PFSK-1 (cell line): ENCODE measurements at regions not wholly inside any gene's neighbourhood (a gene's known extent, or its start where the extent isn't known, plus 50 kb on each side); places are given as distances from the start of the nearest gene placed in this dataset.

Source experiments
- FOXP2 ChIP-seq: optimal IDR thresholded peaks from 2 replicates; pipeline ENCODE3; 2011; ENCODE audit warnings: borderline replicate concordance, control low read depth, inconsistent platforms; ENCODE audit not compliant: insufficient read depth; ENCODE audit errors: extremely low read length, extremely low read depth
- POLR2AphosphoS5 ChIP-seq: IDR thresholded peaks from 2 replicates; pipeline ENCODE4 v1.6.1; 2012; ENCODE audit warnings: low read depth, mild to moderate bottlenecking, control low read depth, low read length, moderate library complexity
- REST ChIP-seq, 2 experiments: IDR thresholded peaks; 2 replicates each; pipeline versions ENCODE4 v1.6.1 to v1.8.0; 2011 to 2012; ENCODE audit warnings: low read depth in 2 of 2, low read length in 2 of 2, control low read depth in 1 of 2, inconsistent platforms in 1 of 2, mild to moderate bottlenecking in 1 of 2, moderate library complexity in 1 of 2; ENCODE audit not compliant: insufficient read depth in 1 of 2
- SIN3A ChIP-seq: IDR thresholded peaks from 2 replicates; pipeline ENCODE4 v1.6.1; 2012; ENCODE audit warnings: mild to moderate bottlenecking, low read length, moderate library complexity, borderline replicate concordance; ENCODE audit not compliant: insufficient read depth
- TAF1 ChIP-seq: IDR thresholded peaks from 2 replicates; pipeline ENCODE4 v1.6.1; 2012; ENCODE audit warnings: low read length, control low read depth, borderline replicate concordance; ENCODE audit not compliant: insufficient read depth

- TF ChIP-seq POLR2AphosphoS5 = no peak
- no peak for TF ChIP-seq REST (IDR thresholded peaks at IDR 0.05; ENCODE audit: insufficient read depth in 1 of 2, low read depth in 2 of 2, low read length in 2 of 2)
- TF ChIP-seq FOXP2 = no peak
- no peak for TF ChIP-seq TAF1
- TF ChIP-seq SIN3A = no peak
Observed at GRCh38 chr5:158154226-158155005, 295.5 kb upstream of the CLINT1 start.

- no peak for TF ChIP-seq FOXP2
- TF ChIP-seq POLR2AphosphoS5 = no peak
- no peak for TF ChIP-seq REST (IDR thresholded peaks at IDR 0.05; ENCODE audit: insufficient read depth in 1 of 2, low read depth in 2 of 2, low read length in 2 of 2)
- no peak for TF ChIP-seq SIN3A
- no peak for TF ChIP-seq TAF1
Observed at GRCh38 chr5:158153508-158153907, 294.6 kb upstream of the CLINT1 start.

DNA sequence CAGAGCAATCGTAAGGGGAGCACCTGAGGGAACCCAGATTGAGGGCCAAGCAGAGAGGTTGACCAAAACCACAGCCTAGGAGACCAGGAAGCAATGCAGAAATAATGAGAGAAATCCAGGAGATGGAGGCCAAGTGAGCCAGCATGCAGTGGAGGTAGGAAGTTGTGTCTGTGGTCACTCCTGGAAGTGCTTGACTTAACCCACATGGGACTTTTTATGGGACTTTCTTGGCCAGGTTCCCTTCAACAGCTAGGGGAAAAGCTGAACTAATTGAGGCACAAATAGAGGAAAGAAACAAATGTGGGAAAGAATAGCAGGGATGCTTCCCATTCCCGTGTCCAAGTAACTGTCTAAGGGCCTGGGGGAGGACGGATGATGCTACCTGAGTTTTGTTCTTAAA is 293.2 kb upstream of the CLINT1 start:
- TF ChIP-seq SIN3A = no peak
- no peak for TF ChIP-seq FOXP2

DNA sequence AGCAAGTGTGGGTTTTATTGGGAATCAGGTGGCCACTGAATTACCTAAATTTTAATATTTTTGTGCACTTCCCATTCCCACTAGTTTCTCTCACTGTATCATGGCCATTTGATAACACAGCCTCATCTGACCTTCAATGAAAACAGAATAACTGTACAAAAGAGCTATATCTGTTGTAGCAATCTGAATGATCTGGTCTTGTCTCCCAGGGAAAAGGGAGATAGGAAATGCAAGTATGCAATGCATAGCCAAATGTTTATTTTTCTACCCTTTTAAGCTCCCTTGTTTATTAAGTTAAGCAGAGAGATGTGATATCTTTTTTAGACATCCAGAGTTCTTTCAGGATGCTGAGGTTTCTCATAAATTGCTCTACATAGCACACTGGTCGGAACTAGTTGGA is 288.3 kb upstream of the CLINT1 start:
- TF ChIP-seq REST (IDR thresholded peaks at IDR 0.05; ENCODE audit: insufficient read depth in 1 of 2, low read depth in 2 of 2, low read length in 2 of 2) (no peak), FOXP2 (no peak), TAF1 (no peak), SIN3A (no peak), POLR2AphosphoS5 (no peak)

DNA sequence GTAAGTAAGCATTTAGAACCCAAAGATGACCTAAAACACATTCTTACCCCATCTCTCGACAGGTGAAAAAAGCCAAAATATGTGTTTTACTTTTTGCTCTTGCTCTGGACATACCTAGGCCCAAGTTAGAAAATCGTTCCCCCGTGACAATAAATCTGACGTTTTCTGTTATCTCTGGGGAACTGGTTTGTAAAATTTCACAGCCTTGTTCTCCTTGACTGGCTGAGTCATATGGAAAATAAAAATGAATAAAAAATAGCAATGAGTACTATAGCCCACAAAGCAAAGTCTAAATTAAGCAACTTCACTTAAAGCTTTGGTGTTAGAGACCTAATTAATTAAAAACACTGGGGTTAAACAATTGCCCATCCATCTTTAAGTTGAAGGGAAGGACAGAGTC is 286.9 kb upstream of the CLINT1 start:
- TF ChIP-seq SIN3A (no peak), FOXP2 (no peak), REST (IDR thresholded peaks at IDR 0.05; ENCODE audit: insufficient read depth in 1 of 2, low read depth in 2 of 2, low read length in 2 of 2) (no peak), POLR2AphosphoS5 (no peak), TAF1 (no peak)
